ENCODE measurements at regions not wholly inside any gene's neighbourhood (a gene's known extent, or its start where the extent isn't known, plus 50 kb on each side); places are given as distances from the start of the nearest gene placed in this dataset.

GRCh38 chr10:31704195-31704594, 224.4 kb downstream of the ARHGAP12 start:
- CTCF ChIA-PET, result no interaction called here
- Histone ChIP-seq H3K4me1 (ENCODE audit: control insufficient read depth, insufficient read depth, low read length) (peaks cover 8% of the 10 kb centered on the region), H3K4me3 (ENCODE audit: low read depth in 2 of 2, low read length in 2 of 2) (no peak overlapping the region), H3K27ac (ENCODE audit: low read length) (no peak overlapping the region), H3K9me3 (ENCODE audit: control insufficient read depth, insufficient read depth, low read depth, low read length) (no peaks in the 10 kb centered on the region), H3K27me3 (ENCODE audit: control insufficient read depth, insufficient read depth, low read length) (no peaks in the 10 kb centered on the region), H3K36me3 (ENCODE audit: control insufficient read depth, insufficient read depth, low read length) (no peaks in the 10 kb centered on the region)
- in situ Hi-C loops (cut with HindIII; ENCODE audit: low pct_unique_long_range_greater_than_20kb, low sequenced_read_pairs) (no loop called here), intact Hi-C loops (cut with micrococcal nuclease; ENCODE audit: unreplicated experiment) (no loop called here)
- TF ChIP-seq, protein P1, sequence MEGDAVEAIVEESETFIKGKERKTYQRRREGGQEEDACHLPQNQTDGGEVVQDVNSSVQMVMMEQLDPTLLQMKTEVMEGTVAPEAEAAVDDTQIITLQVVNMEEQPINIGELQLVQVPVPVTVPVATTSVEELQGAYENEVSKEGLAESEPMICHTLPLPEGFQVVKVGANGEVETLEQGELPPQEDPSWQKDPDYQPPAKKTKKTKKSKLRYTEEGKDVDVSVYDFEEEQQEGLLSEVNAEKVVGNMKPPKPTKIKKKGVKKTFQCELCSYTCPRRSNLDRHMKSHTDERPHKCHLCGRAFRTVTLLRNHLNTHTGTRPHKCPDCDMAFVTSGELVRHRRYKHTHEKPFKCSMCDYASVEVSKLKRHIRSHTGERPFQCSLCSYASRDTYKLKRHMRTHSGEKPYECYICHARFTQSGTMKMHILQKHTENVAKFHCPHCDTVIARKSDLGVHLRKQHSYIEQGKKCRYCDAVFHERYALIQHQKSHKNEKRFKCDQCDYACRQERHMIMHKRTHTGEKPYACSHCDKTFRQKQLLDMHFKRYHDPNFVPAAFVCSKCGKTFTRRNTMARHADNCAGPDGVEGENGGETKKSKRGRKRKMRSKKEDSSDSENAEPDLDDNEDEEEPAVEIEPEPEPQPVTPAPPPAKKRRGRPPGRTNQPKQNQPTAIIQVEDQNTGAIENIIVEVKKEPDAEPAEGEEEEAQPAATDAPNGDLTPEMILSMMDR (IDR thresholded peaks at IDR 0.05), result no peak
- TF ChIP-seq SIN3A (IDR thresholded peaks at IDR 0.05; ENCODE audit: borderline replicate concordance, insufficient read depth, low read depth, low read length), result no peak
- no peak for TF ChIP-seq REST (IDR thresholded peaks at IDR 0.05; ENCODE audit: insufficient read depth in 1 of 2, low read depth in 2 of 2, low read length in 1 of 2)
- no peak for TF ChIP-seq TCF7L2 (IDR thresholded peaks at IDR 0.05; ENCODE audit: low read depth, low read length)
- no peak for TF ChIP-seq POLR2AphosphoS5 (IDR thresholded peaks at IDR 0.05; ENCODE audit: low read depth, low read length)
- no TSS peak for BruUV-seq (replicated peaks)
- ATAC-seq, result no peak
- POLR2A ChIA-PET, result no interaction called here
- DNase-seq (ENCODE audit: low read depth, low spot score), result no peak

DNA sequence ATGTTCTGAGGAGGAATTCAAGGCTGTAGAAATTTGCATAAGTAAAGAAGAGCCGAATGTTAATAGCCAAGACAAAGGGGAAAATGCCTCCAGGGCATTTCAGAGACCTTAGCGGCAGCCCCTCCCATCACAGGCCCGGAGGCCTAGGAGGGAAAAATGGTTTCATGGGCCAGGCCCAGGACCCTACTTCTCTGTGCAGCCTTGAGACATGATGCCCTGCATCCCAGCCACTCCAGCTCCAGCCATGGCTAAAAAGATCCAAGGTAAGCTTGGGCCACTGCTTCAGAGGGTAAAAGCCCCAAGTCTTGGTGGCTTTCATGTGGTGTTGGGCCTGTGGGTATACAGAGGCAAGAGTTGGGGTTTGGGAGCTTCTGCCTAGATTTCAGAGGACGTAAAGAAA, 225.7 kb downstream of the ARHGAP12 start:
- no peaks in the 10 kb centered on the region for H3K36me3 ChIP-seq (ENCODE audit: control insufficient read depth, insufficient read depth, low read length)
- H3K27me3 ChIP-seq (ENCODE audit: control insufficient read depth, insufficient read depth, low read length), result no peaks in the 10 kb centered on the region
- H3K27ac ChIP-seq (ENCODE audit: low read length), result no peak overlapping the region
- TF ChIP-seq, protein P1 (IDR thresholded peaks at IDR 0.05), result no peak
- TF ChIP-seq SIN3A (IDR thresholded peaks at IDR 0.05; ENCODE audit: borderline replicate concordance, insufficient read depth, low read depth, low read length), result no peak
- TF ChIP-seq REST (IDR thresholded peaks at IDR 0.05; ENCODE audit: insufficient read depth in 1 of 2, low read depth in 2 of 2, low read length in 1 of 2), result no peak
- no peak for TF ChIP-seq TCF7L2 (IDR thresholded peaks at IDR 0.05; ENCODE audit: low read depth, low read length)
- TF ChIP-seq POLR2AphosphoS5 (IDR thresholded peaks at IDR 0.05; ENCODE audit: low read depth, low read length), result no peak
- DNase-seq (ENCODE audit: low read depth, low spot score), result no peak
- H3K4me3 ChIP-seq (ENCODE audit: low read depth in 2 of 2, low read length in 2 of 2), result no peak overlapping the region
- intact Hi-C loops (cut with micrococcal nuclease; ENCODE audit: unreplicated experiment), result no loop called here
- no peaks in the 10 kb centered on the region for H3K9me3 ChIP-seq (ENCODE audit: control insufficient read depth, insufficient read depth, low read depth, low read length)
- in situ Hi-C loops (cut with HindIII; ENCODE audit: low pct_unique_long_range_greater_than_20kb, low sequenced_read_pairs), result no loop called here
- peaks cover 5% of the 10 kb centered on the region for H3K4me1 ChIP-seq (ENCODE audit: control insufficient read depth, insufficient read depth, low read length)
- BruUV-seq (replicated peaks), result no TSS peak
- ChIA-PET CTCF (no interaction called here), POLR2A (no interaction called here)
- no peak for ATAC-seq
